KMS-11 (cell line): ENCODE measurements at regions not wholly inside any gene's neighbourhood (a gene's known extent, or its start where the extent isn't known, plus 50 kb on each side); places are given as distances from the start of the nearest gene placed in this dataset.
A peak's percentile ranks its signal among the peaks of the same experiment; 100 is the strongest.

Experiments
- H2AFZ ChIP-seq: fragments of 200-600 bp; sonication (generic); 2 replicates; pipeline ENCODE4 v1.6.1; 2016; ENCODE audit warnings: antibody characterized with exemption, mixed run types, low read depth
- H3K27ac ChIP-seq: fragments of 200-600 bp; sonication (generic); 2 replicates; pipeline ENCODE4 v1.6.1; 2016; ENCODE audit warnings: mild to moderate bottlenecking, mixed run types
- H3K27me3 ChIP-seq: fragments of 200-600 bp; sonication (generic); 2 replicates; pipeline ENCODE4 v1.6.1; 2017; ENCODE audit warnings: mild to moderate bottlenecking, low read depth, mixed run types, moderate library complexity; ENCODE audit not compliant: insufficient read depth
- H3K36me3 ChIP-seq: fragments of 200-600 bp; sonication (generic); 2 replicates; pipeline ENCODE4 v1.6.1; 2017; ENCODE audit warnings: mild to moderate bottlenecking, mixed run types; ENCODE audit not compliant: insufficient read depth
- H3K4me1 ChIP-seq: fragments of 200-600 bp; sonication (generic); 2 replicates; pipeline ENCODE4 v1.6.1; 2016; ENCODE audit warnings: mild to moderate bottlenecking, low read depth, mixed run types; ENCODE audit not compliant: poor library complexity, severe bottlenecking
- H3K4me2 ChIP-seq: fragments of 200-600 bp; sonication (generic); 2 replicates; pipeline ENCODE4 v1.7.0; 2016; ENCODE audit warnings: mild to moderate bottlenecking, mixed run types
- H3K4me3 ChIP-seq: fragments of 200-600 bp; sonication (generic); IDR thresholded peaks from 2 replicates; pipeline ENCODE4 v1.6.1; 2017; ENCODE audit warnings: low read depth, low read length, mixed read lengths; ENCODE audit not compliant: insufficient read depth
- H3K79me2 ChIP-seq: fragments of 200-600 bp; sonication (generic); 2 replicates; pipeline ENCODE4 v1.6.1; 2016; ENCODE audit warnings: low read depth, mixed run types; ENCODE audit not compliant: insufficient read depth
- H3K9ac ChIP-seq: fragments of 200-600 bp; sonication (generic); 2 replicates; pipeline ENCODE4 v1.6.1; 2016; ENCODE audit warnings: mild to moderate bottlenecking, mixed run types
- H4K20me1 ChIP-seq: fragments of 200-600 bp; sonication (generic); 2 replicates; pipeline ENCODE4 v1.6.1; 2016; ENCODE audit warnings: mild to moderate bottlenecking, mixed run types; ENCODE audit not compliant: insufficient read depth
- CTCF ChIP-seq: fragments of 200-600 bp; sonication (generic); conservative IDR thresholded peaks from 2 replicates; pipeline ENCODE4 v1.6.1; 2017; ENCODE audit warnings: low read depth, mild to moderate bottlenecking, antibody characterized with exemption, low read length, moderate library complexity, mixed read lengths

- no peak for TF ChIP-seq CTCF
- Histone ChIP-seq H3K4me2 (peak overlapping the region; percentile 43), H2AFZ (peak overlapping the region; percentile 78), H3K27ac (no peak overlapping the region), H3K9ac (no peak overlapping the region), H3K4me3 (peak overlapping the region; percentile 74), H3K79me2 (no peaks in the 10 kb centered on the region), H4K20me1 (no peaks in the 10 kb centered on the region), H3K4me1 (no peaks in the 10 kb centered on the region), H3K36me3 (no peaks in the 10 kb centered on the region), H3K27me3 (peaks cover 6% of the 10 kb centered on the region; the same call in 1 of the 2 replicates)
Observed at GRCh38 chr4:82044141-82044993, 329.4 kb downstream of the HNRNPD start.

GRCh38 chr4:82043809-82044137 is 330.0 kb downstream of the HNRNPD start:
- peaks cover 6% of the 10 kb centered on the region; the same call in 1 of the 2 replicates for H3K27me3 ChIP-seq
- no peak overlapping the region for H3K9ac ChIP-seq
- no peaks in the 10 kb centered on the region for H3K36me3 ChIP-seq
- peak overlapping the region; percentile 36; the same call in 1 of the 2 replicates for H3K4me2 ChIP-seq
- no peak overlapping the region for H3K27ac ChIP-seq
- peak overlapping the region; percentile 78; the same call in 1 of the 2 replicates for H2AFZ ChIP-seq
- peak overlapping the region; percentile 74 for H3K4me3 ChIP-seq
- H3K79me2 ChIP-seq: no peaks in the 10 kb centered on the region
- H4K20me1 ChIP-seq: no peaks in the 10 kb centered on the region
- H3K4me1 ChIP-seq: no peaks in the 10 kb centered on the region
- TF ChIP-seq CTCF: no peak

GRCh38 chr4:82043081-82043808 is 330.5 kb downstream of the HNRNPD start:
- Histone ChIP-seq H3K4me2 (peak overlapping the region; percentile 36; the same call in 1 of the 2 replicates), H3K27ac (no peak overlapping the region), H3K9ac (no peak overlapping the region), H2AFZ (peak overlapping the region; percentile 78; the same call in 1 of the 2 replicates), H3K27me3 (peaks cover 6% of the 10 kb centered on the region; the same call in 1 of the 2 replicates), H3K4me1 (no peaks in the 10 kb centered on the region), H3K36me3 (no peaks in the 10 kb centered on the region), H4K20me1 (no peaks in the 10 kb centered on the region), H3K79me2 (no peaks in the 10 kb centered on the region), H3K4me3 (no peak overlapping the region)
- no peak for TF ChIP-seq CTCF

GRCh38 chr4:82042042-82042441 is 331.7 kb downstream of the HNRNPD start:
- H3K27ac ChIP-seq: no peak overlapping the region
- no peaks in the 10 kb centered on the region for H3K36me3 ChIP-seq
- H3K27me3 ChIP-seq: peaks cover 6% of the 10 kb centered on the region; the same call in 1 of the 2 replicates
- H3K9ac ChIP-seq: no peak overlapping the region
- H3K4me3 ChIP-seq: no peak overlapping the region
- TF ChIP-seq CTCF: no peak
- no peak overlapping the region for H3K4me2 ChIP-seq
- H2AFZ ChIP-seq: no peak overlapping the region
- no peaks in the 10 kb centered on the region for H4K20me1 ChIP-seq
- H3K4me1 ChIP-seq: no peaks in the 10 kb centered on the region
- no peaks in the 10 kb centered on the region for H3K79me2 ChIP-seq
